MCF 10A (cell line): ENCODE measurements at regions not wholly inside any gene's neighbourhood (a gene's known extent, or its start where the extent isn't known, plus 50 kb on each side); places are given as distances from the start of the nearest gene placed in this dataset.

Source experiments
- BruUV-seq: library from RNA; stranded (reverse); fragments of 400-500 nt; replicated peaks from 2 replicates; lab custom pipeline; 2021; lab: Mats Ljungman, UMichigan
- CTCF ChIA-PET: fragments of 300-600 bp; sonication (Branson Sonifier 250); formaldehyde crosslinking; extraction: SDS; loops from one replicate; lab custom pipeline; 2021; ENCODE audit warnings: antibody characterized with exemption, inconsistent platforms; lab: Yijun Ruan, JAX
- POLR2A ChIA-PET: fragments of 300-600, 350-650 bp; sonication (Branson Sonifier 250); formaldehyde crosslinking; extraction: SDS; loops from one replicate; lab custom pipeline; 2020; ENCODE audit warnings: antibody characterized with exemption, inconsistent platforms; lab: Yijun Ruan, JAX
- DNase-seq: peaks from one replicate; pipeline ENCODE4 v3.0.0-alpha.2; 2018; ENCODE audit not compliant: unreplicated experiment
- H3K27ac Mint-ChIP-seq: one replicate; pipeline ENCODE4 v1.8.0; 2022; ENCODE audit warnings: mild to moderate bottlenecking, low read depth, mixed read lengths; ENCODE audit not compliant: unreplicated experiment
- H3K27me3 Mint-ChIP-seq: one replicate; pipeline ENCODE4 v1.8.0; 2022; ENCODE audit warnings: mixed read lengths; ENCODE audit not compliant: insufficient read depth, unreplicated experiment
- H3K36me3 Mint-ChIP-seq: one replicate; pipeline ENCODE4 v1.8.0; 2022; ENCODE audit warnings: mild to moderate bottlenecking, moderate library complexity, mixed read lengths; ENCODE audit not compliant: insufficient read depth, unreplicated experiment
- H3K4me1 Mint-ChIP-seq: one replicate; pipeline ENCODE4 v1.8.0; 2022; ENCODE audit warnings: mixed read lengths; ENCODE audit not compliant: insufficient read depth, unreplicated experiment
- H3K4me3 Mint-ChIP-seq: one replicate; pipeline ENCODE4 v1.8.0; 2022; ENCODE audit warnings: mild to moderate bottlenecking, moderate library complexity, mixed read lengths; ENCODE audit not compliant: unreplicated experiment
- H3K9me3 Mint-ChIP-seq: one replicate; pipeline ENCODE4 v1.8.0; 2022; ENCODE audit warnings: mixed read lengths; ENCODE audit not compliant: unreplicated experiment
- CTCF ChIP-seq: fragments of 200-600 bp; IDR thresholded peaks from one replicate; pipeline ENCODE4 v1.8.0; 2022; ENCODE audit warnings: antibody characterized with exemption, mild to moderate bottlenecking; ENCODE audit not compliant: unreplicated experiment
- intact Hi-C: fragments of 100-400 bp; cut with micrococcal nuclease; formaldehyde crosslinking; loops from 2 replicates; pipeline ENCODE4 v1.14.1; 2022

- Mint-ChIP-seq H3K9me3 (no peaks in the 10 kb centered on the region), H3K4me3 (no peak overlapping the region), H3K27me3 (no peaks in the 10 kb centered on the region), H3K4me1 (no peaks in the 10 kb centered on the region), H3K36me3 (no peaks in the 10 kb centered on the region), H3K27ac (no peak overlapping the region)
- intact Hi-C loops: loop anchor here (10.0 kb wide), 3 partner anchors 632 to 852 kb away; no protein-coding TSS in a partner anchor
- TF ChIP-seq CTCF: no peak
- ChIA-PET POLR2A (no interaction called here), CTCF (interaction anchor here (0.7 to 2.8 kb wide), 3 partner anchors 10 to 1538 kb away, joined by 3 to 21 read pairs (median 4); no protein-coding TSS in a partner anchor)
- no TSS peak for BruUV-seq
- no peak for DNase-seq
Measured at GRCh38 chr2:59303272-59303671, 1062.1 kb upstream of the FANCL start.

- Mint-ChIP-seq H3K27me3 (no peaks in the 10 kb centered on the region), H3K4me1 (no peaks in the 10 kb centered on the region), H3K36me3 (no peaks in the 10 kb centered on the region), H3K27ac (no peak overlapping the region), H3K9me3 (no peaks in the 10 kb centered on the region), H3K4me3 (no peak overlapping the region)
- no peak for DNase-seq
- intact Hi-C loops: loop anchor here (1.0 to 10.0 kb wide), 4 partner anchors 540 to 852 kb away; no protein-coding TSS in a partner anchor
- ChIA-PET CTCF (interaction anchor here (0.6 to 2.8 kb wide), 14 partner anchors 11 to 1537 kb away, joined by 3 to 21 read pairs (median 4); no protein-coding TSS in a partner anchor), POLR2A (no interaction called here)
- no TSS peak for BruUV-seq
- TF ChIP-seq CTCF: no peak
Measured at GRCh38 chr2:59302683-59303082, 1061.6 kb upstream of the FANCL start.

GRCh38 chr2:59301466-59302402 is 1060.6 kb upstream of the FANCL start:
- ChIA-PET CTCF (interaction anchor here (0.5 to 2.8 kb wide), 42 partner anchors 8 to 1802 kb away, joined by 3 to 21 read pairs (median 4); no protein-coding TSS in a partner anchor), POLR2A (no interaction called here)
- Mint-ChIP-seq H3K27me3 (no peaks in the 10 kb centered on the region), H3K36me3 (no peaks in the 10 kb centered on the region), H3K4me3 (no peak overlapping the region), H3K27ac (no peak overlapping the region), H3K9me3 (no peaks in the 10 kb centered on the region), H3K4me1 (no peaks in the 10 kb centered on the region)
- TF ChIP-seq CTCF: peak; percentile 66
- intact Hi-C loops: loop anchor here (1.0 to 10.0 kb wide), 5 partner anchors 539 to 1249 kb away; no protein-coding TSS in a partner anchor
- BruUV-seq: no TSS peak
- DNase-seq: peak; percentile 80

GRCh38 chr2:59297816-59298215 is 1056.7 kb upstream of the FANCL start:
- no peak overlapping the region for H3K27ac Mint-ChIP-seq

More at GRCh38 chr2:59297816-59298215, 1056.7 kb upstream of the FANCL start:
- no peak overlapping the region for H3K4me3 Mint-ChIP-seq
- DNase-seq: no peak
- ChIA-PET CTCF (interaction anchor here (0.6 to 0.8 kb wide), 2 partner anchors 727 to 853 kb away, joined by 3 read pairs; no protein-coding TSS in a partner anchor), POLR2A (no interaction called here)
- intact Hi-C loops: no loop called here
- H3K36me3 Mint-ChIP-seq: no peaks in the 10 kb centered on the region
- BruUV-seq: no TSS peak
- peaks cover 10% of the 10 kb centered on the region for H3K4me1 Mint-ChIP-seq
- no peaks in the 10 kb centered on the region for H3K9me3 Mint-ChIP-seq
- TF ChIP-seq CTCF: no peak
- H3K27me3 Mint-ChIP-seq: no peaks in the 10 kb centered on the region
